LoVo (cell line): ENCODE measurements at regions not wholly inside any gene's neighbourhood (a gene's known extent, or its start where the extent isn't known, plus 50 kb on each side); places are given as distances from the start of the nearest gene placed in this dataset.
"Not testable (repeated sequence)": the region's sequence is repeated elsewhere in the genome, so short reads cannot be mapped to it uniquely, and the experiment has no call there.

Experiments used
- DNase-seq: peaks from one replicate; pipeline ENCODE4 v3.0.0-alpha.2; 2016; ENCODE audit warnings: low spot score

- no peak for DNase-seq
Measured at GRCh38 chr4:36601864-36602495, 320.6 kb downstream of the DTHD1 start.

- DNase-seq = no peak
Measured at GRCh38 chr4:36609661-36610060, 328.2 kb downstream of the DTHD1 start.

DNA sequence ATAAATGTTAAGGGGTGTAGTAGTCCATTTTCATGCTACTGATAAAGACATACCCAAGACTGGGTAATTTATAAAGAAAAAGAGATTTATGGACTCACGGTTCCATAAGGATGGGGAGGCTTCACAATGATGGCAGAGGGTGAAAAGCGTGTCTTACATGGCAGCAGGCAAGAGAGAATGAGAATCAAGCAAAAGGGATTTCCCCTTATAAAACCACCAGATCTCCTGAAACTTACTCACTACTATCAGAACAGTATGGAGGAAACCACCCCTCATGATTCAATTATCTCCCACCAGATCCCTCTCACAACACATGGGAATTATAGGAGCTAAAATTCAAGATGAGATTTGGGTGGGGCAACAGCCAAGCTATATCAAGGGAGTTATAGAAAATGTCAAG lies 329.2 kb downstream of the DTHD1 start:
- no peak for DNase-seq

DNA sequence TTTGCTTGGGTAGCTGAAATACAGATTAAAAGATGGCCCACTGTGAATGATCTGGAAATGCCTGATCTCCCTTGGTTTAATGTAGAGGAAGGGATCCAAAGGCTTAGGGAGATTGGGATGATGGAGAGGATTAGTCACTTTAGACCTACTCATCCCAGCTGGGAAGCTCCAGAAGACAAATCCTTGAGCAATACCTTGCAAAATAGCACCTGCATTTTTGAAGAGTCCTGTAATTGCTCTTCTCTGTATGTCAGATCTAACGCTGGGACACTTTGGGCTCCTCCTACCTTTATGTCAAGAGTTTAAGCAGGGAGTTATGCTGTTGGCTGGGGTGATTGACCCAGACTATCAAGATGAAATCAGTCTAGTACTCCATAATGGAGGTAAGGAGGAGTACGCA lies 331.7 kb downstream of the DTHD1 start:
- not testable (repeated sequence) for DNase-seq

GRCh38 chr4:36614011-36614410 lies 332.6 kb downstream of the DTHD1 start:
- DNase-seq = no peak

DNA sequence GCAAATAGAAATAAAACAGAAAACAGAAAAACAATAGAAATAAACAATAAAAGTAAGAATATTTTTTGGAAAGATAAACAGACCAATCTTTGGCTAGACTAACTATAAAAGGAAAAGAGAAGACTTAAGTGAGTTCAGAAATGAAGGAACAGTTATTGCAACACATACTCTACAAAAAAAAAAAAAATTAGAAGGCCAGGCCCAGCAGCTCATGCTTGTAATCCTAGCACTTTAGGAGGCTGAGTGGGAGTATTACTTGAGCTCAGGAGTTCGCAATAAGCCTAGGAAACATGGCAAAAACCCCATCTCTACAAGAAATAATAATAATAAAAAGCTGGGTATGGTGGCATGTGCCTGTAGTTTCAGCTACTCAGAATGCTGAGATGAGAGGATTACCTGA lies 336.7 kb downstream of the DTHD1 start:
- DNase-seq = no peak

GRCh38 chr4:36624030-36624429 lies 342.6 kb downstream of the DTHD1 start:
- DNase-seq = no peak

DNA sequence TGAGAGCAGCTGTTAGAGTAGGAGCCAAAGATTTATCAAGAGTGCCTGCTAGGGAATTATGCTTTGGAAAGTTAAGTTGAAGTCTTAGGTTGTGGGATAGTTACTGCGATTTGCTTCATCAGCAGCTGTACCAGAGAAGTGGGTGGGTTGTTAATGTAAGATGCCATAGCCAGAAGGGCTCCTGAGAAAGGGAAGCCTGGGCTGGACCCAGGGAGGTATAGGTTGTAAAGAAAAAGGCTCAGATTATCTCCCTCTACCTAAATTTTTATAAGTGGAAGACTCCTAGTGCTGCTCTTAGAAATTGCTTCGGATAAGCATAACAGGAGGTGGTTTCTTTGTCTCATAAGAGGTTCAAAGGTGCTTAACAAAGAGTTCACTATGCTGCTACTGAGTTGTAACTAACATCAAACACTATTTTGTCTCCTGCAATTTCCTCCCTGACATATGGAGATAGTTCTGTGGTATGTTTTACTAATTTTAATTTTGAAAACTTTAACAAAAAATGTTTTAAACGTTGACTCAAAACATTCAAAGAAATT lies 356.9 kb downstream of the DTHD1 start:
- DNase-seq = no peak

- DNase-seq = no peak
Measured at GRCh38 chr4:36640876-36641275, 359.5 kb downstream of the DTHD1 start.

DNA sequence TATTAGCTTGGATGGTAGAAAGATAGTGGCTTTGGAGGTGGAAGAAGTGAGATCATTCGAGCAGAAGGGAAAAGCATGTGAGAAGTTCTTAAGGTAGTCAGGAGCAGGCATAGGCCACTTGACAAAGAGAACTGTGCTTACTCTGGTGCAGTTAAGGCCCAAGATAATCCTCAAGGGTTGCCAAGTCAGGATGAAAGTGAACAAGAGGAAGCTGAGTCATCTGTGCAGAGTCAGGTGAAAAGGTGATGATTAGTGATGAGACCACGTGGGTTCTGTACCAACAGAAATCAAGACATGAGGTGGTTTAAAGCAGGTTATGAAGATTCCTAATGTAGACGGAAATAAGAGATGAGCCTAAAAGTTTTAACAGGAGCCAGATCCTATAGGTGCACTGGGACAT lies 369.8 kb downstream of the DTHD1 start:
- DNase-seq = no peak

DNA sequence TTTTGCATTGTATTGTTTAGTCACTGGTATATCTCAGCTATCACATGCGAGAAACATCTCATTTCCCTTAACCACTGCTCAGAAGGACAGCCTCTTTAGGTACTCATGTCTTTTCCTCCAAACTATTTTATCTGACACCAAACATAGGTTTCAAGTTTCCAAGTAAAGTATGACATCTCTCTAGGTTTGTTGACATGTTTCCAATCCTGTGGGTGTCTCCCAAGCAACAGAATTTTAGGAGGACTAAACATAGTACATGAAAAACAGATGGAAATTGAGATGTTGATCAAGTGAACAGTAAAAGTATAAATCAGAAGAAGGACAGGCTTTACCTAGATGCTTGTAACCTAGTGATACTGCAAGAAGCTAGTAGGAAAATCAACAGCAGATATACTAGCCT lies 371.4 kb downstream of the DTHD1 start:
- no peak for DNase-seq

GRCh38 chr4:36665985-36666527 lies 384.6 kb downstream of the DTHD1 start:
- DNase-seq = no peak

GRCh38 chr4:36675436-36675835 lies 394.0 kb downstream of the DTHD1 start:
- DNase-seq = no peak

GRCh38 chr4:36676139-36677050 lies 395.0 kb downstream of the DTHD1 start:
- no peak for DNase-seq

GRCh38 chr4:36677112-36677511 lies 395.7 kb downstream of the DTHD1 start:
- DNase-seq = no peak

DNA sequence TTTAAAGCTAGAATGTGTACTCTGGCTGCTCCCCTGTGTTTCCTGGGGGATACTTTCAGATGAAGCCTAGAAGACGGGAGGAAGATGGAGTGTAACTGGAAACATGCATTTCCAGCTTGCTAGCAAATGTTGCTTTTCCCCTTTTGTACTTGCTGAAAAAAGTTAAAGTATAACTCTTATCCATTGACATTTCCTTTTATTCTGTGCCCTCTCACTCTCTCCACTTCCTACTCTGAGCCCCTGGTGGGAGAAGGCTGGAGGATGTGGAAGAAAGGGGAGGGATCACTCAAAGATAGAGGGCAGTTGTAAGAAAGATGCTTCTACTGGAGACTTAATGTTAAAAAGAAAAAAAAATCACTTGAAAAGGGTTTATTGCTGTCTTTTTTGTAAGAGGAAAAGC lies 396.5 kb downstream of the DTHD1 start:
- DNase-seq = no peak

DNA sequence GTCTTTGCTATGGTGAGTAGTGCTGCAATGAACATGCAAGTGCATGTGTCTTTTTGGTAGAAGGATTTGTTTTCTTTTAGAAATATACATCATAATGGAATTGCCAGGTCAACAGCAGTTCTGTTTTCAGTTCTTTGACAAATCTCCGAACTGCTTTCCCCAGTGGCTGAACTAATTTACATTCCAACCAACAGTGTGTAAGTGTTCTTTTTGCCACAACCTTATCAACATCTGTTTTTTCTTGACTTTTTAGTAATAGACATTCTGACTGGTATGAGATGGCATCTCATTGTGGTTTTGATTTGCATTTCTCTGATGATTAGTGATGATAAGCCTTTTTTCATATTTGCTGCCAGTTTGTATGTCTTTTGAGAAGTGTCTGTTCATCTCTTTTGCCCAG lies 406.3 kb downstream of the DTHD1 start:
- DNase-seq = no peak

DNA sequence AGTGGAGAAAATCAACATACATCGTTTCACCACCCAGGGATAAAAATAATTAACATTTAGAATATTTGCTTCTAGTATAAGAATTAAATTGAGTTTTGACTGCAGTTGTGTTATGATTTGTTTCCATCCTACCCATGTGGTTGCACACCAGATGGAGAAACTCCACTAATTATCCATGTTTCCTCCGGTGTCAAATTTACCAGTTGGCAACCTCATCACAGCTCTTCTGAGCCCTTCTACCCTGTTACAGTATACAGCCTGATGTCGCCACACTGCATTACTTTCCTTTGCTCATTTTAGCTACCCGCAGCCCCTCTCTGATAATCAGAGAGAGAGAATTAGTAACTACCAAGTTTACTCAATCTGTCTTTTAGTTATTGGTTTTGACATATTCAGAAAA lies 411.2 kb downstream of the DTHD1 start:
- DNase-seq = no peak

GRCh38 chr4:36702245-36702644 lies 420.8 kb downstream of the DTHD1 start:
- DNase-seq = no peak

DNA sequence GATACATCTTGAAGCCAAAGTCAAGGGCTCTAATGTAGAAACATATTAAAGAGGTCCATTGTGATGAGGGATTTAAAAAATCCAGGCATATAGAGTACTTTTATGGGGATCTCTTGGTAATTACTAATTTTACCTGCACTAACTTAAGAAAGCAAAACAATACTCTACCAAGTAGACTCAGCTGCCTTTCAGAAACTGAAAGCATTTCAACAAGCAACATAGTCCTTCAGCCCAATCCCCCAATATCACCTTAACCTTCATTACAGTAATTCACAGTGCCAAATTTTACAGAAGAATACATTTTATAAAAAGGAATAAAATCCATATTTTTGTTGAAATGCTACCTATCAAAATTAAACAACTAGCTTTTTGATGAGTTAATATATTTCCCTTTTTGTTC lies 422.9 kb downstream of the DTHD1 start:
- DNase-seq = no peak

- no peak for DNase-seq
Measured at GRCh38 chr4:36709991-36710390, 428.6 kb downstream of the DTHD1 start.

DNA sequence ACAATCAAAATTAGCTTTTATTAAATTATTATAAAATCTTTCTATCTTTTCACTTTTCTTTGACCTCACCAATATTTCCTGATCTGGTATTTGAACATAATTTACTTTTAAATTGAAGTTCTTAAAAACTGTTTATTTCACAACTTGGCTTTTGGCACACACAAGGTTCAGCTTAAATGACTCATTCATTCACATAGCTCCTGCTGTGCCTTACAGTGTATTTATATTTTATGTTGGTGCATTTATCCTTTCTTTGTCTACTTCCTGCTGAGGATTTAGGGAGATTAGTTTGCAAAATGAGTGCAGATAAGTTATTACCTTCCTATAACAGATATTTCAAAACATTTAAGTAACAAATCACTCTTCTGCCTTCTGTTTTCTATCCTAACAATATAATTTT lies 430.6 kb downstream of the DTHD1 start:
- no peak for DNase-seq

DNA sequence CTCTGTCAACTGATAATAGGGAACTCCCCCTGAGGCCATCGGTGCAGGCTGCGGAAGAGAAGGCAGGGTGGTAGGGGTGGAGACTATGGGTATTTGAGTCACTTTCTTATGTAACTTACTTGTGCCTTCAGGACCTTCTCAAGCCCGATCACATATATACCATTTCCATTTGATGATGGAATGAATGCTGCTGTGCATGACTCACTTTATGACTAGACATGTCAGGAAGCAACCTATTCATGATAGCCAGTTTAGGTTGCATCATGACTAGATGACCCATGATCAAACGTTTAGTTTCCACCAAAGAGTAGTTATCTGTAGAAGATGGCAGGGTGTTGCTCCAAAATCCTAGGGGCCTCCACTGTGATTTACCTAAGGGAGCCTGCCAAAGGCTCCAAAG lies 435.5 kb downstream of the DTHD1 start:
- DNase-seq = no peak
